BE2C (cell line): ENCODE measurements at regions not wholly inside any gene's neighbourhood (a gene's known extent, or its start where the extent isn't known, plus 50 kb on each side); places are given as distances from the start of the nearest gene placed in this dataset.
"Not testable (repeated sequence)": the region's sequence is repeated elsewhere in the genome, so short reads cannot be mapped to it uniquely, and the experiment has no call there.

Experiments
- DNase-seq: peaks from one replicate; pipeline ENCODE4 v3.0.0-alpha.2; 2020
- H3K27me3 ChIP-seq: fragments of 250-450 bp; sonication (Bioruptor Pico); 2 replicates; pipeline ENCODE4 v1.5.1; 2020; ENCODE audit warnings: mild to moderate bottlenecking
- H3K36me3 ChIP-seq: fragments of 250-450 bp; sonication (Bioruptor Pico); 2 replicates; pipeline ENCODE4 v1.5.1; 2020; ENCODE audit warnings: mild to moderate bottlenecking
- H3K4me1 ChIP-seq: fragments of 250-450 bp; sonication (Bioruptor Pico); 2 replicates; pipeline ENCODE4 v1.5.1; 2020
- H3K4me3 ChIP-seq: 2 replicates; pipeline ENCODE4 v1.5.1; 2011; ENCODE audit warnings: low read depth, low read length
- H3K9me3 ChIP-seq: fragments of 250-450 bp; sonication (Bioruptor Pico); 2 replicates; pipeline ENCODE4 v1.5.1; 2020
- TF ChIP-seq, protein P1 (sequence below): IDR thresholded peaks from 2 replicates; pipeline ENCODE4 v1.5.1; 2012; ENCODE audit warnings: mild to moderate bottlenecking, low read depth, low read length

DNA sequence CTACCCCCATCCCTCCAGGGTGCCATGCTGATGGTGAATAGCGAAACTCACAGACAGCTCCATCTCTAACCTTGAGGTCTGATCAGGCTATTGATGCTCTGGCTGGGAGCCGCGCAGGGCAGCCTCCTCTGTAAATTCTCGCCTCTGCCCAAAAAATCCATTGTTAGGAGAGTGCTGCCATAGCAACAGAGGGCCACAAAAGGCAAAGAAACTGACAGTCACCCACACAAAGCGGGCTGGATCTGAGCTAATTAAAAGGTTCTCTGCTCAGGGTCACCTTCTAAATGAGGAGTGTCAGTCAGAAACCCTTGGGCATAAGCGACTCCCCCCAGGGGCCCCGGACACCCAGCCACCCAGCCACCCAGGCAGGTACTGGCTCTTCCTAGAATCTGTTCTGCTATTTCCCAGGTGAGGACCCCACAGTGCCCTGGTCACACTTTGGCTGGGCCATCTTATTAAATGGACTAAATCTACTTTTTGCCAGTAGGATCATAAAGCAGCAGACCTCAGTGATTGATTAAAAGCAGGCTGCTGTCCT, 126.7 kb downstream of the MED10 start:
- no peak overlapping the region for H3K4me3 ChIP-seq
- no peaks in the 10 kb centered on the region for H3K9me3 ChIP-seq
- H3K27me3 ChIP-seq, result no peaks in the 10 kb centered on the region
- H3K36me3 ChIP-seq, result no peaks in the 10 kb centered on the region
- TF ChIP-seq, protein P1, sequence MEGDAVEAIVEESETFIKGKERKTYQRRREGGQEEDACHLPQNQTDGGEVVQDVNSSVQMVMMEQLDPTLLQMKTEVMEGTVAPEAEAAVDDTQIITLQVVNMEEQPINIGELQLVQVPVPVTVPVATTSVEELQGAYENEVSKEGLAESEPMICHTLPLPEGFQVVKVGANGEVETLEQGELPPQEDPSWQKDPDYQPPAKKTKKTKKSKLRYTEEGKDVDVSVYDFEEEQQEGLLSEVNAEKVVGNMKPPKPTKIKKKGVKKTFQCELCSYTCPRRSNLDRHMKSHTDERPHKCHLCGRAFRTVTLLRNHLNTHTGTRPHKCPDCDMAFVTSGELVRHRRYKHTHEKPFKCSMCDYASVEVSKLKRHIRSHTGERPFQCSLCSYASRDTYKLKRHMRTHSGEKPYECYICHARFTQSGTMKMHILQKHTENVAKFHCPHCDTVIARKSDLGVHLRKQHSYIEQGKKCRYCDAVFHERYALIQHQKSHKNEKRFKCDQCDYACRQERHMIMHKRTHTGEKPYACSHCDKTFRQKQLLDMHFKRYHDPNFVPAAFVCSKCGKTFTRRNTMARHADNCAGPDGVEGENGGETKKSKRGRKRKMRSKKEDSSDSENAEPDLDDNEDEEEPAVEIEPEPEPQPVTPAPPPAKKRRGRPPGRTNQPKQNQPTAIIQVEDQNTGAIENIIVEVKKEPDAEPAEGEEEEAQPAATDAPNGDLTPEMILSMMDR, result no peak
- no peaks in the 10 kb centered on the region for H3K4me1 ChIP-seq
- no peak for DNase-seq

DNA sequence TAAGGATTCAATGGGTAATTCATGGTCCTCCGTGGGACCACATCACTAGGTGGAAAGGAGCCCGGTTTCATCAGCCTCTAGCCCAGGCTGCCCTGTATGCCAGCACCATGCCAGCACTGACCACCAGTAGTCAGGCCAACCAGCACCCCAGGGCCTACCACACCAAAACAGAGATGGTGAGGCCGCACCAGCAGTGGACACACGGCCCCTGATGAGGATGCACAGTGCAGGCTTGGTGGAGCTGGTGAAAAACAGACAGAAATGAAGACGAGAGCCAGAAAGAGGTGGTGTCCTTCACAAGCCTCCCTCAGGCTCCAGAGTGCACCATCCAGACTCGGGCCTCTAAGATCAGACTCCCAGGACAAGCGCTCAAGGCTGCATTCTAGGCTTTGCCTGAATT, 128.2 kb downstream of the MED10 start:
- Histone ChIP-seq H3K4me3 (no peak overlapping the region), H3K9me3 (no peaks in the 10 kb centered on the region), H3K36me3 (no peaks in the 10 kb centered on the region), H3K4me1 (no peaks in the 10 kb centered on the region), H3K27me3 (no peaks in the 10 kb centered on the region)
- TF ChIP-seq, protein P1, result no peak
- no peak for DNase-seq

DNA sequence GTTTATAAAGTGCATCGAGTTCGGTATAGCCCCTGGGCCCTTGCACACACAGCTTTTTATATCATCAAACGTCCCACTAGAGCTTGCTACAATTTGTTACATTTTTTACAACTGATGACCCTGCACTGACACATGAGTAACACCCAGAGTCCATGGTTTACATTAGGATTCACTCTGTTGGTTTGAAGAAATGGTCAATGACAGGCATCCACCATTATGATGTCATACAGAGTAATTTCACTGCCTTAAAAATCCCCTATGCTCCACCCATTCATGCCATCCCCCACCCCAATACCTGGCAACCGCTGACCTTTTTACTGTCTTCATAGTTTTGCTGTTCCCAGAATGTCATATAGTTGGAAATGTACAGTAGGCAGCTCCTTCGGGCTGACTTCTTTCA, 130.2 kb downstream of the MED10 start:
- H3K4me3 ChIP-seq, result no peak overlapping the region
- TF ChIP-seq, protein P1, result no peak
- H3K27me3 ChIP-seq, result no peaks in the 10 kb centered on the region
- H3K36me3 ChIP-seq, result no peaks in the 10 kb centered on the region
- H3K9me3 ChIP-seq, result no peaks in the 10 kb centered on the region
- no peak for DNase-seq
- H3K4me1 ChIP-seq, result no peaks in the 10 kb centered on the region

DNA sequence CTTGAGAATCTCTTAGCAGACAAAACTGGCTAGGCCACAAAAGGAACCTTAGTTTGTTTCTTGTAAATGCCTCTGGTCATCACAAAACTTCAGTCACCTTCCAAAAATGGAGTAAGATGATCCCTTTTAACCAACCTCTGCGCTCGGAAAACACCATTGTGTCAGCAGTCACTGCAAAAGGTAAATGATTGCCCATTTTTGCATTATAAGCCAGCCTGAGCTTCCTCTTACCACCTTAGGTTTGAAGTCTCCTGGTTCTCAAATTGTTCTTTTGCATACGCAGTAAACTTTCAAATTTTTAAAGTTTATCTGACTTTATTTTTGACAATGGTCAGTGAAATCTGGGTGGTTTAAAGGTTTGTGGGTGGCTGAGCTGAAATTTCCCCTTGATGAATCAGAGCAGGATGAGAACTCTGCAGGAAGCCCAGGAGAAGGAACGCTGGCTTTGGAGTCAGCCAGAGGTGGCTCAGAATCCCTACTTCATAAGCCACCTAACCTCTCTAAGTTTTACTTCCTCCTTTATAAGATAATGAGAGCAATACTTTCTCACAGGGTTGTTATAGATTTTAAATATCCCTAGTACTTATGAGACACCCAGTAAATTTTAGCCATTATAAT, 131.4 kb downstream of the MED10 start:
- TF ChIP-seq, protein P1, result no peak
- no peaks in the 10 kb centered on the region for H3K36me3 ChIP-seq
- H3K4me1 ChIP-seq, result no peaks in the 10 kb centered on the region
- DNase-seq, result no peak
- no peak overlapping the region for H3K4me3 ChIP-seq
- no peaks in the 10 kb centered on the region for H3K27me3 ChIP-seq
- no peaks in the 10 kb centered on the region for H3K9me3 ChIP-seq

DNA sequence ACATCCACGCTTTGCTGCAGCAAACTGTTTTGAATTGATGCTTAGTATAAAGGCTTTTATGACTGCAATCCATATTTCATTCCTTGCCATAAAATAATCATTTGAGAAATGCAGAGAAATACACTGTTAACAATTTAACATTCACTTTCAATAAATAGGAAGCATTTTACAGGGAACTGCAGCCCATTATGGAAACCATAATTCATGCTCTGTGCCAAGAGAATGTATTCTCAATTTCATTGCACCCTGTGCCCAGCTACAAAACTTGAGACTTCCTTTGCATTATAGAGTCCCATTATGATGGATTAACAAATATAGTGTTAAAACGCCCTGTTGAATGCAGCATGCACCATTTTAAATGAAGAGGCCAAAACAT, 134.0 kb downstream of the MED10 start:
- TF ChIP-seq, protein P1, result no peak
- Histone ChIP-seq H3K36me3 (no peaks in the 10 kb centered on the region), H3K27me3 (no peaks in the 10 kb centered on the region), H3K9me3 (no peaks in the 10 kb centered on the region), H3K4me1 (no peaks in the 10 kb centered on the region), H3K4me3 (no peak overlapping the region)
- no peak for DNase-seq

DNA sequence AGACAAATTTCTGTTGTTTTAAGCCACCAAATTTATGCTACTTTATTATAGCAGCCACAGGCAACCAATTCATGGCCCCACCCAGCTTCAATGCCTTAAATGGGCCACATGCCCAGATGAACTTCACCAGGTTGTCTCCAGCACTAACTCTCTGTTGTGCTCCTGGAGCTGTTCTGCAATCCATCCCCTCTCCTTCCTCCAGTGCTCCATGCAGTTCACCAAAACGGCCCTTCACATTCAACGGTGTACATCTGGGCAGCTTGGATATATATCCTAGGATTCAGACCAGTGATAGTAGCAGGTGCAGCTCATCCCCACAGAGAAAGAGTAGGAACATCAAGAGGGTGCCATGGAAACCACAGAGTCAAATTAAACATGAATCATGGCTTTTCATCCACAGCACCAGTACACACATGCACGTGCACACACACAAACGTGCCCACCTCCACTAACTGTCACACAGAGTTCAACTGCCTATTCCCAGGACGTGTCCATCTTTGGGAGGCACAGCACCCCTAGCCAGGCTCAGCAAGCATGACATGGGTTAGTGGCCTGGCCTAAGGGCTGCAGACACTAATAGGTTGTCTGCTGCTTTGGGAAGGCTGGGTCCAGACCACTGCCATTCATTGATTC, 134.5 kb downstream of the MED10 start:
- no peaks in the 10 kb centered on the region for H3K4me1 ChIP-seq
- TF ChIP-seq, protein P1, result no peak
- H3K4me3 ChIP-seq, result no peak overlapping the region

DNA sequence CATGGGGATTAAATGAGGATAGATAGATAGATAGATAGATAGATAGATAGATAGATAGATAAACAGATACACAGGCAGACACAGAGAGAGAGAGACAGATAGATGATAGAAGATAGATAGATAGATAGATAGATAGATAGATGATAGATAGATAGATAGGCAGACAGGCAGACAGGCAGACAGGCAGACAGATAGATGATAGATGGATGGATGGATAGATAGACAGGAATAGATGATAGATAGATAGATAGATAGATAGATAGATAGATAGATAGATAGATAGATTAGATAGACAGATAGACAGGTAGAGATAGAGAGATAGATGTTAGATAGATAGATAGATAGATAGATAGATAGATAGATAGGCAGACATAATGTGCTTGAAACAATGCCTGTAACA, 137.3 kb downstream of the MED10 start:
- not testable (repeated sequence) for DNase-seq, H3K4me1 ChIP-seq, H3K36me3 ChIP-seq

More for the DNA sequence above, 134.5 kb downstream of the MED10 start:
- H3K27me3 ChIP-seq, result no peaks in the 10 kb centered on the region
- H3K9me3 ChIP-seq, result no peaks in the 10 kb centered on the region
- no peaks in the 10 kb centered on the region for H3K36me3 ChIP-seq
- DNase-seq, result no peak

More for the DNA sequence above, 137.3 kb downstream of the MED10 start:
- H3K27me3 ChIP-seq, H3K9me3 ChIP-seq, H3K4me3 ChIP-seq: not testable (repeated sequence)
